ENCODE measurements at regions not wholly inside any gene's neighbourhood (a gene's known extent, or its start where the extent isn't known, plus 50 kb on each side); places are given as distances from the start of the nearest gene placed in this dataset.

- TF ChIP-seq CTCF (IDR thresholded peaks at IDR 0.05; ENCODE audit: borderline replicate concordance, insufficient read depth, low read depth, low read length): no peak
- H3K4me3 ChIP-seq (ENCODE audit: low read depth, low read length): no peak overlapping the region
Measured at GRCh38 chr13:111594606-111595005, 274.2 kb downstream of the TEX29 start.

GRCh38 chr13:111595276-111595675 is 274.8 kb downstream of the TEX29 start:
- H3K4me3 ChIP-seq (ENCODE audit: low read depth, low read length): no peak overlapping the region
- TF ChIP-seq CTCF (IDR thresholded peaks at IDR 0.05; ENCODE audit: borderline replicate concordance, insufficient read depth, low read depth, low read length): no peak

- no peak overlapping the region for H3K4me3 ChIP-seq (ENCODE audit: low read depth, low read length)
- no peak for TF ChIP-seq CTCF (IDR thresholded peaks at IDR 0.05; ENCODE audit: borderline replicate concordance, insufficient read depth, low read depth, low read length)
Measured at GRCh38 chr13:111595791-111596190, 275.3 kb downstream of the TEX29 start.

GRCh38 chr13:111597191-111597611 is 276.8 kb downstream of the TEX29 start:
- no peak for TF ChIP-seq CTCF (IDR thresholded peaks at IDR 0.05; ENCODE audit: borderline replicate concordance, insufficient read depth, low read depth, low read length)
- H3K4me3 ChIP-seq (ENCODE audit: low read depth, low read length): no peak overlapping the region

GRCh38 chr13:111597618-111598017 is 277.2 kb downstream of the TEX29 start:
- H3K4me3 ChIP-seq (ENCODE audit: low read depth, low read length): no peak overlapping the region
- TF ChIP-seq CTCF (IDR thresholded peaks at IDR 0.05; ENCODE audit: borderline replicate concordance, insufficient read depth, low read depth, low read length): no peak

GRCh38 chr13:111598747-111599146 is 278.3 kb downstream of the TEX29 start:
- no peak for TF ChIP-seq CTCF (IDR thresholded peaks at IDR 0.05; ENCODE audit: borderline replicate concordance, insufficient read depth, low read depth, low read length)
- H3K4me3 ChIP-seq (ENCODE audit: low read depth, low read length): no peak overlapping the region

GRCh38 chr13:111599791-111600190 is 279.3 kb downstream of the TEX29 start:
- no peak overlapping the region for H3K4me3 ChIP-seq (ENCODE audit: low read depth, low read length)
- TF ChIP-seq CTCF (IDR thresholded peaks at IDR 0.05; ENCODE audit: borderline replicate concordance, insufficient read depth, low read depth, low read length): no peak
